ENCODE measurements at regions not wholly inside any gene's neighbourhood (a gene's known extent, or its start where the extent isn't known, plus 50 kb on each side); places are given as distances from the start of the nearest gene placed in this dataset.
"Not testable (repeated sequence)": the region's sequence is repeated elsewhere in the genome, so short reads cannot be mapped to it uniquely, and the experiment has no call there.

- DNase-seq = no peak
Measured at GRCh38 chr20:53658322-53658721, 64.7 kb upstream of the ZNF217 start.

GRCh38 chr20:53657732-53658131 is 64.1 kb upstream of the ZNF217 start:
- no peak for DNase-seq

- DNase-seq = no peak
Measured at GRCh38 chr20:53657279-53657678, 63.6 kb upstream of the ZNF217 start.

GRCh38 chr20:53656293-53657202 is 62.9 kb upstream of the ZNF217 start:
- no peak for DNase-seq

- DNase-seq = no peak
Measured at GRCh38 chr20:53655625-53656292, 62.1 kb upstream of the ZNF217 start.

- DNase-seq = peak; percentile 9
Measured at GRCh38 chr20:53654932-53655624, 61.4 kb upstream of the ZNF217 start.

- not testable (repeated sequence) for DNase-seq
Measured at GRCh38 chr20:53654521-53654920, 60.9 kb upstream of the ZNF217 start.

GRCh38 chr20:53652859-53653517 is 59.3 kb upstream of the ZNF217 start:
- no peak for DNase-seq

- no peak for DNase-seq
Measured at GRCh38 chr20:53652090-53652858, 58.6 kb upstream of the ZNF217 start.

GRCh38 chr20:53649493-53649892 is 55.9 kb upstream of the ZNF217 start:
- DNase-seq = not testable (repeated sequence)

- no peak for DNase-seq
Measured at GRCh38 chr20:53647286-53647821, 53.7 kb upstream of the ZNF217 start.

- no peak for DNase-seq
Measured at GRCh38 chr20:53646550-53646949, 52.9 kb upstream of the ZNF217 start.

GRCh38 chr20:53645582-53645897 is 51.9 kb upstream of the ZNF217 start:
- DNase-seq = no peak

- DNase-seq = not testable (repeated sequence)
Measured at GRCh38 chr20:53644108-53644507, 50.5 kb upstream of the ZNF217 start.
